RPMI8226 (cell line): ENCODE measurements at regions not wholly inside any gene's neighbourhood (a gene's known extent, or its start where the extent isn't known, plus 50 kb on each side); places are given as distances from the start of the nearest gene placed in this dataset.

Experiments used
- DNase-seq: peaks from one replicate; pipeline ENCODE4 v3.0.0-alpha.2; 2015

DNA sequence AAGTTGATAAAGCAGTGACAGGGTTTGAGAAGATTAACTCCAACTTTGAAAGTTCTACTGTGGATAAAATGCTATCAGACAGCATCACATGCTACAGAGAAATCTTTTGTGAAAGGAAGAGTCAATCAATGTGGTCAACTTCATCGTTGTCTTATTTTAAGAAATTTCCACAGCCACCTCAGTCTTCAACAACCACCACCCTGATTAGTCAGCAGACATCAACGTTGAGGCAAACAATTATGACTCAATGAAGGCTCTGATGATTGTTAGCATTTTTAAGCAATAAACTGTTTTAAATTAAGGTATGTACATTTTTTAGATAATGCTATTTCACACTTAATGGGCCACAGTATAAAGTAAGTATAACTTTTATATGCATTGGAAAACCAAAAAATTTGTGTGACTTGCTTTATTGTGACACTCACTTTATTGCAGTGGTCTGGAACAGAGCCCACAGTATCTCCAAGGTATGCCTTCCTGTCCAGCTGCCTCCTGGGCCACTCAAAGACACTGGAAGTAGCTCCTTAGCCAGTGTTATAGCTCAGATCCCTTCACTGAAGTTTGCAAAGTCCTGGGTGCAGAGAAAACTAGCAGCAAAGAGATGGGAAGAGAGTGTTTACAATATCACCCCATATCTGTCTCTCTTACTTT, 293.1 kb downstream of the ARHGAP12 start:
- DNase-seq: no peak

GRCh38 chr10:31635009-31635408, 293.6 kb downstream of the ARHGAP12 start:
- DNase-seq: no peak

GRCh38 chr10:31630861-31631567, 297.6 kb downstream of the ARHGAP12 start:
- DNase-seq: no peak

DNA sequence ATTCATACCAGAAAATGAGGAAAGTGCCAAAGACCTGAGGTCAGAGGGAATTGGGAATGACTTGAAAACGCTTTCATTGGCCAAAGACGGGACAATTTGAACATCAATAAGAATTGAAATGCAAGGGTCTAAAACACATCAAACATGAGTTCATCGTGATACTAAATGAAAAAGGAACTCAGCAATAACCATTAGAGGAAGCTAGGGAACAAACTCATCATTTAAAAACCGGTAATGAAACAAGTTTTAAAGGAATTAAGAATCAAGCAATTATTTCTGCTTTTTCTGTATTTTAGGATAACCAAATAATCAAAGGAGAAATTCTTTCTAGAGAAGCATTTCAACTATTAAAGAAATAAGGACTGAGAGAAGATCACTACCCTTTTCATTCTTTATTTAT, 303.1 kb downstream of the ARHGAP12 start:
- no peak for DNase-seq

GRCh38 chr10:31624611-31625010, 304.0 kb downstream of the ARHGAP12 start:
- no peak for DNase-seq

DNA sequence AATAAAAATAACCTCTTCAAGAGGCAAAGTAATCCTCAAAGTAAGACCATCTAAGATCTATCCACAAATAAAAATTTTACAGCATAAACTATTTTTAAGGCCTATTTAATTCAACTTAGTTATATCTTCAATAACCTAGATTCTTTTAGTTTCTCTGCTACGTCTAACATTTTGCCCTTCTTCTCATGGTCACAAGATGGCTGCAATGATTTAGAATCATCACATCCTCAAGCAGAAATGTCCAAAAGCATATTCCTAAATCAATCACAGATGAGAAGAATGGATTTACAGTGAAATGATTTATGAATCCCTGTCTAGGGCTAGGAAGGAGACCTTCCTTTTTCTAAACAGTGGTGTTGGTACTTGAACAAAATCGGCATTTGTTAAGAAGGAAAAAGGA, 304.7 kb downstream of the ARHGAP12 start:
- no peak for DNase-seq

DNA sequence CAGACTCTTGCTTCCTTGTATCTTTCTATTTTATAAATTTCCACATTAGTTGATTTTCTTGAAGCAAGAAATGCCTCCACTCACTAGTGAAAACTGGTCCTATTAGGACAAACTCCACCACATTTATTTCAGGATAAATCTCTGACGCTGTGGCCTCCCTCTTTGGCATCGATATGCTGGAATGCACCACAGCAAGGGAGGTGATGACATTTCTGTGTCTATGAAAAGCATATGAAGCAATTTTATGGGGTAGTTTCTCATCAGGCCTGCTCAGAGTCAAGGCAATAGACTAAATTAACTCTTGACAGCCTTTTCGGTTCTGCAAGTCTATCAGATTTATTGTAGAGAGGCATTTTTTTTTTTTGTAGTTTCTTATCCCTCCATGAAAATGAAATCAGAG, 304.4 kb downstream of the ZEB1 start:
- no peak for DNase-seq

GRCh38 chr10:31622978-31623377, 304.0 kb downstream of the ZEB1 start:
- no peak for DNase-seq

GRCh38 chr10:31621733-31622132, 302.7 kb downstream of the ZEB1 start:
- no peak for DNase-seq

DNA sequence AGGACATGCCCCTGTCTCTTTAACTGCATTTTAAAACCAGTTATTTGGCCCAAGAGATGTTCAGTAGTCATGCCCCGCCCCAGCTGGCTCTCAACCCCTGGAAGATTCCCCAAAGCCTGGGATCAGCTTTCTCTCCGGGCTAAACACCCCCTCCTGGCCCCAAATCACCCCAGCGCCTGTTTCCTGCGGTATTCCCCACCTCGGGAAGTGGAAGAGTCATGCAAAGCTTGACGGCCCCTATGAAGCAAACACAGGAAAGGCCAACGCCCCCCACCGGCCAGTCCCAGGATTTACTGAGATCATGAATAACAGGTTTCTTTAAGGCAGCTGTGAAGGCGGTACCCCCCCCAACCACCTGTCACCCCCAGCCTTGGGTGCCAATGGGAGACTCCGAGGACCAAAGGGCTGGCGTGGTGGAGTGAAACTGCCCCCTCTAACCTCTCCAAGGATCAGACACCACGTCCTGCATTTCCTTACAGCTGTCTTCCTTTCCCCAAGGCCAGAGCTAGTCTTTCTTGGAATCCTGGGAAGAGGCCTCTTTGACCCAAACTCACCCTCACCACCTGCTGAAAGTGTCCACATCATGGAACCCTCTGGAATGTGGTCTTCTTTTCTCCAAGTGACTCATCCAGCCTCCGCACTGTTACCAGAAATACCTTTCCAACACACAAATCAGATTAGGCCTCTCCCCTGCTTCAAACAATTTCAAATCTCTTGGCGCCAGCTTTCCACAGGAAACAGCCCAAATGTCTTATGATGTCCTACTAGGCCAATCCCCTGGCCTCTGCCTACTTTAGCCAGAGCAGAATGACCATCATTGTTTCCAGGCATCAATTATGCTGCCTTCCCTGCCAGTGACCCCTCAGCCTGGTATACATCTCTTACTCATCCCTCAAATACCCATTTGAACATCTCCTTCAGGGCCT, 301.5 kb downstream of the ZEB1 start:
- DNase-seq: no peak

DNA sequence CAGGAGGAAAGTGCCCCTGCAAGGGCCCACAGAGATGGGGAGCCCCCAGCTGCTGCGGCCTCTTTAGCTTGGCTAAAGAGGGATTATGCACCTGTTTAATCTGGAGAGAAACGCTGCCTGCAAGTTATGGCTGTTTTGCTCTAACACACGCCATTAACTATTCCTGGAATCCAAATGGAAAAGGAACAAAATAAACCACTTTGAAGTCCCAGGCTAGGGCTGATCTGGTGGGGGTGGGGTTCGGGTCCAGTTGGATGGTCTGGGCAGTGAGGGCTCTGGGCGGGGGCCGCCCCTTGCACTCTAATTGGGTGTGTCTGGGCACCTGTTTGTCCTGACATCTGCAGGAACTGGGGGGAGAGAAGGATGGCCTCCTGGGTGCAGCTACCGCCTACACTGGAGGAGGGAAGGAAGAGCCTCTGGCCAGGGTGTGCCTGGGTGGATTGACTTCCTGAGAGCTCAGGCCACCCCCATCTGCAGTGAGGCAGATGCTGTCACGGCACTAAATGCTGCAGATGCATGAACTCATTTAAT, 300.6 kb downstream of the ZEB1 start:
- no peak for DNase-seq

- DNase-seq: no peak
These were observed 299.7 kb downstream of the ZEB1 start for GRCh38 chr10:31618541-31619291.

DNA sequence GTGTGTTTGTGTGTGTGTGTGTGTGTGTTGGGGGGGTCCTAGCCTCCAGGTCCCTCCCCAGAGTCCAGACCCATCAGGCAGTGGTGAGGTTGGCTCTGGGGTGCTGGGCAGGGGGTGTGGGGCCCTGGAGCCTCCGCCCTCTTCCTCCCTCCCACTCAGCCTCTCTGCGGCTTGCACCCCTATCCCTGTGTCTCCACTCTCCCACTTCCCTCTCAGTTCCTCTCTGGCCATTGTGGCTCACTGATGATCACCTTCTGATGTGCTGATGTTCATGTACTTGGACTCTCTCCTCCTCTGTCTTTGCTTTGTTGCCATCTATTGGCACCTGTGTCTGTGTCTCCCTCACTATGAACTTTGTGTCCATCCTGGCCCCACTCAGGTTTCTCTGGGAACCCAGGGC, 298.7 kb downstream of the ZEB1 start:
- DNase-seq: no peak

DNA sequence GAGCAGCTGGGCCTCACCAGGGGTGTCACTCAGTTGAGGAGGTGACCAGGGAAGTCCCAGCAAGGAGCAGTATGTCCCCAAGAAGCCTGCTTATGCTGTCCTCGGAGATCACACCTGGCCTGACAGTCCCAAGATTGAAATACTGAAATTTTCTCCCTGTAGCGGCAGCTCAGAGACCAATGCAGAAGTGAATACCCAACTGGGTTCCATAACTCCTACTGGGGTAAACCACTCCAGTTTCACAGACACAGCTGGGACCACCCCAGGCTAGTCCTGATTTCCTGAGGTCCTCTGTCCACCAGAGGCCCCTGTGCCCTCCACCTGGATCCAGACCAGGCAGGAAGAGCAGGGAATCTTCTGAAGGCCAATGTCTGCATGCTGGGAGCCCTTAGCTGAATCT, 298.1 kb downstream of the ZEB1 start:
- DNase-seq: no peak

DNA sequence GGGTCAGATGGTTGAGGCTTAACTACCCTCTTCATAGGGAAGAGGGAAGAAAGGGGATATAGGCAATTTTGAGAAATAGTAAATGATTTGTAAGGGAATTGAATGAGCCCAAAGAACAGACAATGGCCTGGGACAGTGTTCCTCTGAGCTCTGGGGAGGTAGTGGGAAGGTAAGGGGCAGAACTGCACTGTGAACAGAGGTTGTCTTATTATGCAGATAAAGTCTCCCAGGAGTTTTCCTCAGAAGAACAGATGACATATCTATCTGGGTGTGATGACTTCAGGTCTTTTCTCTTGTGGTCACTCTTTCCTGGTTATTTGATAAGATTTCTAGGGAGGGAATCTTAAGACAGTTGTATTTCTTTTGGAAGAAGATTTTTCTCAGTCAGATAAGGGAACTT, 296.1 kb downstream of the ZEB1 start:
- DNase-seq: no peak

DNA sequence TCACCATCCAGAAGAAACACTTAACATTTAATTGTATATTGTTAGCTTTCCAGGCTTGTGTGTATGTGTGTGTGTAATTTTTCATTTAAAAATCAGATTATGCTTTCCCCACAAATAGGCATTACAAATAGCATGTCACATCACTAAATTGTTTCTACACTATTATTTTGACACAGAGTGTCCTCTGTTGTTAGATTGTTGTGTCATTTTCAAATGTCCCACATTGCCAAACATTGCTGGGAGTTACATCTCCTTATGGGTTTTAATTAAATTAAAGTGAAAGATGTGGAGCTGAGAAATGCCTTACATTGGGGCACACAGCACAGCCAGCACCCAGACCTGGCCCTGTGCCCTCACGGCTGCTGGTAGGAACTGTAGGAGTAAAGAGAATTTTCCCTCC, 295.6 kb downstream of the ZEB1 start:
- DNase-seq: no peak

GRCh38 chr10:31612082-31612481, 293.1 kb downstream of the ZEB1 start:
- no peak for DNase-seq

DNA sequence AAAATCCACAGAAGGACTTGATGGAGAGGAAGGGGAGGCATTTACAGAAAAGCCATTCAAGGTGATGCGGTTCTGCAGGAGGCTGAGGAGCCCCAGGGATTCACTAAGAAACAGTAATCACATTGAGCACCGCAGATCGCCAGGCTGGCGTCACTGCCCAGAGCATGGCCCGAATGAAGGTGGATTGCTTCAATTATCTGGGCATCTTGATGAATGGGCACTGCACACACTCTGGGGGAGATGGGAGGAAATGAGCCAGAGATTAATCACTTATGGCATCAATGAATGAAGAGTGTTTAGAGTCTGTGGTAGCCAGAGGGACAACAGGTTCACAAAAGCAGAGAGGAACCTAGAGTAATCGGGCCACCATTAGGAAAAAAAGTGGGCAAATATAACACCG, 292.1 kb downstream of the ZEB1 start:
- no peak for DNase-seq

GRCh38 chr10:31607481-31607880, 288.5 kb downstream of the ZEB1 start:
- no peak for DNase-seq

DNA sequence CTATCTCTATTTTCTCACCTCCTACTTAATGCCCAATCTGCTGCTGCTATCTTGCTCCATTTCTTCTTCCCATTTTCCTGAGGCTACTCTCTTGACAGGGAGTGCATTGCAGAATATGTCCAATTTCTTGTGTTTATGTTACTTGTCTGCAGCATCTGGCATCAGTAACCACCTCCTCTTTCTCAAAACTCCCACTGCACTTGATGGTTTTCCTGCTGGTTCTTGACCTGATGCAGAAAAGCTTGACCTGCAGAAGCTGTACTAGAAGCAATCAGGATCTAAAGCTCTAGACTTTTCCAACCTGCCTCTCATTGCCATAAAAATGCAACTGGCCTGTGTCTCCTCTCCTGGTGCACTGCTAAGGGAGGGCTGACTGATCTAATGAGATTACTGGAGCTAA, 287.8 kb downstream of the ZEB1 start:
- DNase-seq: no peak

DNA sequence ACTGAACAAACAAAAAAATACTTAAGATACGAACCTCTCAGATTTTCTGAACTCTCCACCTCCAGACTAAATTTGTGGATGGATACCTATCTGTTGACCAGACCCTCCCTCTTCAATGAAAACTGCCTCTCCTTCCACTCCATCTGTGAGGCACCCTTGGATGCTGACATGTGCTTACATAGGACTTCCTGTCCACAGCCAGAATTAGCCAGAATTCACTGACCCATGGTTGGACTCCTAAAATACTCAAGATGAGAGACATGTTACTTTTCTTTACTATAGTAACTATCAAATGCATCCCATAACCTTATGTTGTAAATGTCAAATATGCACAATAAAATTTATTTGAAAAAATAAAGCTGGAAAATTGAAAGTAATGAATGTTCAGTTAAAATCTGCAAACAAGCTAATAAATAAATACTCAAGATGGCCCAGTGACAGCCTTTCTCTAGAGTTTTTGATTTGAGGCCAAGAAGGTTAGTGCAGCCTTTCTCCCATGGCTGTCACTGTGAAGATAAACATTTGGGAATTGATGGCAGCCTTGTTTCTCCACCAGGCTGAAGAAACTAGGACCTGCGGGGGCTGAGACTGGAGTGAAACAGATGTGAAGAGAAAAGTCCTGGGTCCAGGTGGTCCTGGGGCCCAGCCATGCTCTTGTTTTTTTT, 287.0 kb downstream of the ZEB1 start:
- DNase-seq: no peak

DNA sequence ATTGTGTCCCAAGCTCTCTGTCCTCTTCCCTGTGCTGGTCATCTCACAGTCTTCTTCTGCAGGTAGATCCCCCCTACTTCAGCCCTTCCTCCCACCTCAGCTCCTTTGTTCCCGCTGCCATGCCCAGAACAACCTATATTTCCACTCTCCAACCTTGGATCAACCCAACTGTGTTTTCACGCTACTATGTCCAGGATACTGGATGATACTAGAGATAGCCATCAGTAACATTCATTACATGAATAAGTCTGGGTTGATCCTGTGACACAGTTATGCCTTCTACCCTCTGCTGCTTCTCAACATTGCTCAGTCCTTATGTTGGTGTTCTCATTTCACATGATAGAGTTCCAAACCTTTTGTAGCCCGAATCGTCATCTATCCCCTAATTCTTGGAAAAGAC, 286.4 kb downstream of the ZEB1 start:
- DNase-seq: no peak
